Suppressor macrophage treated with lipopolysaccharide for 1 hour (primary cell): ENCODE measurements at regions not wholly inside any gene's neighbourhood (a gene's known extent, or its start where the extent isn't known, plus 50 kb on each side); places are given as distances from the start of the nearest gene placed in this dataset.
"Not testable (repeated sequence)": the region's sequence is repeated elsewhere in the genome, so short reads cannot be mapped to it uniquely, and the experiment has no call there.

Experiments used
- DNase-seq, 3 donors: peaks; one replicate each; pipeline ENCODE4 v3.0.0-alpha.2; 2020 to 2022

- DNase-seq = no peak
Observed at GRCh38 chr6:170192905-170193304, 98.0 kb downstream of the DLL1 start.

GRCh38 chr6:170192101-170192500 lies 98.8 kb downstream of the DLL1 start:
- DNase-seq = not testable (repeated sequence)

GRCh38 chr6:170190046-170190445 lies 100.8 kb downstream of the DLL1 start:
- DNase-seq = no peak

GRCh38 chr6:170189236-170189635 lies 101.6 kb downstream of the DLL1 start:
- DNase-seq = no peak

- no peak for DNase-seq
Observed at GRCh38 chr6:170188571-170189001, 102.3 kb downstream of the DLL1 start.

GRCh38 chr6:170187669-170188566 lies 103.0 kb downstream of the DLL1 start:
- DNase-seq = no peak

- no peak for DNase-seq
Observed at GRCh38 chr6:170186941-170187668, 103.8 kb downstream of the DLL1 start.

GRCh38 chr6:170186006-170186935 lies 104.6 kb downstream of the DLL1 start:
- no peak for DNase-seq

GRCh38 chr6:170185175-170185978 lies 105.5 kb downstream of the DLL1 start:
- DNase-seq = no peak

GRCh38 chr6:170184316-170184715 lies 106.6 kb downstream of the DLL1 start:
- no peak for DNase-seq

GRCh38 chr6:170183521-170183920 lies 107.4 kb downstream of the DLL1 start:
- DNase-seq = no peak

GRCh38 chr6:170182781-170183120 lies 108.1 kb downstream of the DLL1 start:
- DNase-seq = no peak

GRCh38 chr6:170182093-170182780 lies 108.6 kb downstream of the DLL1 start:
- no peak for DNase-seq

GRCh38 chr6:170181338-170181690 lies 109.6 kb downstream of the DLL1 start:
- DNase-seq = no peak

- no peak for DNase-seq
Observed at GRCh38 chr6:170180671-170181337, 110.1 kb downstream of the DLL1 start.

GRCh38 chr6:170179616-170180324 lies 111.1 kb downstream of the DLL1 start:
- DNase-seq = no peak

GRCh38 chr6:170178561-170179477 lies 112.1 kb downstream of the DLL1 start:
- no peak for DNase-seq

GRCh38 chr6:170177772-170178560 lies 112.9 kb downstream of the DLL1 start:
- no peak for DNase-seq
